ENCODE measurements at regions not wholly inside any gene's neighbourhood (a gene's known extent, or its start where the extent isn't known, plus 50 kb on each side); places are given as distances from the start of the nearest gene placed in this dataset.
"Not testable (repeated sequence)": the region's sequence is repeated elsewhere in the genome, so short reads cannot be mapped to it uniquely, and the experiment has no call there.

DNA sequence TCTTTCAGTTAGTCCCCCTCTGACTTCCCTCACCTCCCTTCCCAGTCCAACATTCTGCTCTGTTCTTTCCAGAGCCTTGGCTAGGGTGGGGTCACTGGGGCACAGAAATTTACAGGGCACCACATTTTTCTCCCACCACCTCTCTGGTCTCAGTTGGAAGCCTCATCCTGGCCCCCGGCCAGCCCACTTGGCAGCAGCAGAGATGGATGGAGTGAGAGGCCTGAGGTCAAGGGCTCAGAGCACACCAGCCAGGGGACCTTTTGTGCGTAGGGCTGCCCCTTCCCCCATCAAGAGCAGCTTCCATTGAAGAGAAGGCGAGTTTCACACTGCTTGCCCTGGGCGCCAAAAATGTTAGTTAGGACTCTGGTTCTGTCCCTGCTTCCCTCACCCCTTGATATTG is 230.9 kb downstream of the SOX3 start:
- no peak overlapping the region for H3K4me3 ChIP-seq (ENCODE audit: low read depth in 1 of 2, low read length in 2 of 2)
- H3K36me3 ChIP-seq (ENCODE audit: control insufficient read depth in 1 of 2, insufficient read depth in 2 of 2, low read length in 2 of 2) = no peaks in the 10 kb centered on the region
- H3K9ac ChIP-seq (ENCODE audit: low read depth in 1 of 2, low read length in 2 of 2) = no peak overlapping the region

DNA sequence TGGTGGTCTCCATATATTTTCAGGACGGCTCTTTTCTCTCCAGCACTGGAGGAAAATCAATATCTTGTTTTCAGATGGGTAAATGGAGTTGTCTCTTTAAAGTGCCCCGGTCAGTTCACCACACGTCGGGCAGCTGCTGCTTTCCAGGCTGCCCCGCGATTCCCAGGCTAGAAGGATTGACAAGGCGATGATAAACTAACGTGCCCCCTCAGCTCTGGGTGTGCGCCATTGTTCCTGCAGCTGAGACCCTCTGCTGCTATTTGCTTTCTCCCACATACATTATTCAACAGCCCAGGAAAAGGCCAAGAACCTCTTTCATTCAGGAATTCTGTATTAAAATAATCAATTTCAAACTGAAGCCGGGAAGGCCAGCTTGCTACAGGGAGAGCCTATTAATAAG is 254.5 kb downstream of the SOX3 start:
- Histone ChIP-seq H3K9me3 (ENCODE audit: control insufficient read depth in 1 of 2, low read length in 2 of 2) (no peaks in the 10 kb centered on the region), H3K27ac (ENCODE audit: low read depth, low read length) (no peak overlapping the region), H3K9ac (ENCODE audit: low read depth in 1 of 2, low read length in 2 of 2) (no peak overlapping the region), H3K4me3 (ENCODE audit: low read depth in 1 of 2, low read length in 2 of 2) (no peak overlapping the region), H3K27me3 (ENCODE audit: control insufficient read depth in 1 of 2, insufficient read depth in 2 of 2, low read length in 2 of 2) (no peaks in the 10 kb centered on the region), H3K36me3 (ENCODE audit: control insufficient read depth in 1 of 2, insufficient read depth in 2 of 2, low read length in 2 of 2) (no peaks in the 10 kb centered on the region), H3K4me1 (ENCODE audit: control insufficient read depth in 1 of 2, insufficient read depth in 2 of 2, low read length in 2 of 2) (no peaks in the 10 kb centered on the region)

More for the DNA sequence above, 230.9 kb downstream of the SOX3 start:
- no peak overlapping the region for H3K27ac ChIP-seq (ENCODE audit: low read depth, low read length)
- no peaks in the 10 kb centered on the region for H3K9me3 ChIP-seq (ENCODE audit: control insufficient read depth in 1 of 2, low read length in 2 of 2)
- no peaks in the 10 kb centered on the region for H3K27me3 ChIP-seq (ENCODE audit: control insufficient read depth in 1 of 2, insufficient read depth in 2 of 2, low read length in 2 of 2)
- H3K4me1 ChIP-seq (ENCODE audit: control insufficient read depth in 1 of 2, insufficient read depth in 2 of 2, low read length in 2 of 2) = no peaks in the 10 kb centered on the region

DNA sequence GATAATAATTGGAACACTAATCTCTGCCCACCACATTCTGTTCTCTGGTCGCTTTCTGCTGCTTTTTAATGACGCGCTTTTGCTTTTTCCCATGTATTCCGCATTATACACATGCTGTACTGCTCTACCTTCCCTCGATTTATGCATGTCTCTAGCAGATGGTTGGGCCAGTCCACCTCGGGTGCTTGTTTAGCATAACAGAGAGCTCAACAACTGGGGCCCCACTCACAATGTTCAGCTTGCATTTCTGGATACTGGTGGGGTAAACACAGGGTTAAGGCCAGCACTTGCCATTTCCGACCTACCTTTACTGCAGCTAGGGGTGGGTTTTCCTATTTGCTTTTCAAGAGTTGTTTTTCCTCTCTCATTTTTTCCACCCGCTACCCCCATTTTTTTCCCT is 255.8 kb downstream of the SOX3 start:
- H3K4me3 ChIP-seq (ENCODE audit: low read depth in 1 of 2, low read length in 2 of 2) = no peak overlapping the region
- H3K27me3 ChIP-seq (ENCODE audit: control insufficient read depth in 1 of 2, insufficient read depth in 2 of 2, low read length in 2 of 2) = no peaks in the 10 kb centered on the region
- no peak overlapping the region for H3K9ac ChIP-seq (ENCODE audit: low read depth in 1 of 2, low read length in 2 of 2)
- no peaks in the 10 kb centered on the region for H3K9me3 ChIP-seq (ENCODE audit: control insufficient read depth in 1 of 2, low read length in 2 of 2)
- H3K27ac ChIP-seq (ENCODE audit: low read depth, low read length) = no peak overlapping the region
- H3K36me3 ChIP-seq (ENCODE audit: control insufficient read depth in 1 of 2, insufficient read depth in 2 of 2, low read length in 2 of 2) = no peaks in the 10 kb centered on the region
- H3K4me1 ChIP-seq (ENCODE audit: control insufficient read depth in 1 of 2, insufficient read depth in 2 of 2, low read length in 2 of 2) = no peaks in the 10 kb centered on the region

- Histone ChIP-seq H3K4me1 (ENCODE audit: control insufficient read depth in 1 of 2, insufficient read depth in 2 of 2, low read length in 2 of 2) (no peaks in the 10 kb centered on the region), H3K36me3 (ENCODE audit: control insufficient read depth in 1 of 2, insufficient read depth in 2 of 2, low read length in 2 of 2) (no peaks in the 10 kb centered on the region), H3K27me3 (ENCODE audit: control insufficient read depth in 1 of 2, insufficient read depth in 2 of 2, low read length in 2 of 2) (no peaks in the 10 kb centered on the region), H3K9me3 (ENCODE audit: control insufficient read depth in 1 of 2, low read length in 2 of 2) (no peaks in the 10 kb centered on the region), H3K4me3 (ENCODE audit: low read depth in 1 of 2, low read length in 2 of 2) (no peak overlapping the region), H3K27ac (ENCODE audit: low read depth, low read length) (no peak overlapping the region), H3K9ac (ENCODE audit: low read depth in 1 of 2, low read length in 2 of 2) (no peak overlapping the region)
Observed at GRCh38 chrX:140229191-140229590, 263.9 kb upstream of the CXorf66 start.

DNA sequence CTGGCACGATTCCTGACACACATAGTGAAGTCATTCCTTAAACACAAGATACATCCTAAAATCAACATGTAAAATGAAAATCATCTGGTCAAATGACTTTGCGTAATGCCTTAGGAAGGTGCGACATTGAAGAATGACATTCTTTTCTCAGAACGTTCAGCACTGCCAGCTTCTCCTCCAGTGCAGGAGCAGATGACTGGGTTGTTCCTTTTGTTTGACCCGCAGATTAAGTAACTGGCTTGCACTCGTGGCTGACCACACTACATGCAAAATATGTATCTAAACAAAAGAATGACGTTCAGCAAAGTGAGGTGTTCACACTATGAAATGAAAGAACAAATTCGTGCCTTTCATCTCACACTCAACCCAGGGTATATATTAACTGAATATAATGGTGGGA is 260.7 kb upstream of the CXorf66 start:
- H3K36me3 ChIP-seq (ENCODE audit: control insufficient read depth in 1 of 2, insufficient read depth in 2 of 2, low read length in 2 of 2); H3K9ac ChIP-seq (ENCODE audit: low read depth in 1 of 2, low read length in 2 of 2); H3K27ac ChIP-seq (ENCODE audit: low read depth, low read length); H3K9me3 ChIP-seq (ENCODE audit: control insufficient read depth in 1 of 2, low read length in 2 of 2); H3K4me1 ChIP-seq (ENCODE audit: control insufficient read depth in 1 of 2, insufficient read depth in 2 of 2, low read length in 2 of 2); H3K4me3 ChIP-seq (ENCODE audit: low read depth in 1 of 2, low read length in 2 of 2); H3K27me3 ChIP-seq (ENCODE audit: control insufficient read depth in 1 of 2, insufficient read depth in 2 of 2, low read length in 2 of 2): not testable (repeated sequence)

GRCh38 chrX:140215894-140216293 is 250.6 kb upstream of the CXorf66 start:
- H3K36me3 ChIP-seq (ENCODE audit: control insufficient read depth in 1 of 2, insufficient read depth in 2 of 2, low read length in 2 of 2); H3K9ac ChIP-seq (ENCODE audit: low read depth in 1 of 2, low read length in 2 of 2); H3K9me3 ChIP-seq (ENCODE audit: control insufficient read depth in 1 of 2, low read length in 2 of 2); H3K4me3 ChIP-seq (ENCODE audit: low read depth in 1 of 2, low read length in 2 of 2); H3K27me3 ChIP-seq (ENCODE audit: control insufficient read depth in 1 of 2, insufficient read depth in 2 of 2, low read length in 2 of 2); H3K4me1 ChIP-seq (ENCODE audit: control insufficient read depth in 1 of 2, insufficient read depth in 2 of 2, low read length in 2 of 2); H3K27ac ChIP-seq (ENCODE audit: low read depth, low read length): not testable (repeated sequence)

- H3K27me3 ChIP-seq (ENCODE audit: control insufficient read depth in 1 of 2, insufficient read depth in 2 of 2, low read length in 2 of 2); H3K4me1 ChIP-seq (ENCODE audit: control insufficient read depth in 1 of 2, insufficient read depth in 2 of 2, low read length in 2 of 2); H3K36me3 ChIP-seq (ENCODE audit: control insufficient read depth in 1 of 2, insufficient read depth in 2 of 2, low read length in 2 of 2); H3K9ac ChIP-seq (ENCODE audit: low read depth in 1 of 2, low read length in 2 of 2); H3K9me3 ChIP-seq (ENCODE audit: control insufficient read depth in 1 of 2, low read length in 2 of 2); H3K27ac ChIP-seq (ENCODE audit: low read depth, low read length); H3K4me3 ChIP-seq (ENCODE audit: low read depth in 1 of 2, low read length in 2 of 2): not testable (repeated sequence)
Observed at GRCh38 chrX:140214518-140214917, 249.2 kb upstream of the CXorf66 start.

GRCh38 chrX:140206657-140207056 is 241.3 kb upstream of the CXorf66 start:
- Histone ChIP-seq H3K27ac (ENCODE audit: low read depth, low read length) (no peak overlapping the region), H3K9me3 (ENCODE audit: control insufficient read depth in 1 of 2, low read length in 2 of 2) (no peaks in the 10 kb centered on the region), H3K4me1 (ENCODE audit: control insufficient read depth in 1 of 2, insufficient read depth in 2 of 2, low read length in 2 of 2) (no peaks in the 10 kb centered on the region), H3K27me3 (ENCODE audit: control insufficient read depth in 1 of 2, insufficient read depth in 2 of 2, low read length in 2 of 2) (no peaks in the 10 kb centered on the region), H3K4me3 (ENCODE audit: low read depth in 1 of 2, low read length in 2 of 2) (no peak overlapping the region), H3K36me3 (ENCODE audit: control insufficient read depth in 1 of 2, insufficient read depth in 2 of 2, low read length in 2 of 2) (no peaks in the 10 kb centered on the region), H3K9ac (ENCODE audit: low read depth in 1 of 2, low read length in 2 of 2) (no peak overlapping the region)

GRCh38 chrX:140190441-140191108 is 225.3 kb upstream of the CXorf66 start:
- H3K4me1 ChIP-seq (ENCODE audit: control insufficient read depth in 1 of 2, insufficient read depth in 2 of 2, low read length in 2 of 2) = no peaks in the 10 kb centered on the region
- no peaks in the 10 kb centered on the region for H3K27me3 ChIP-seq (ENCODE audit: control insufficient read depth in 1 of 2, insufficient read depth in 2 of 2, low read length in 2 of 2)
- no peak overlapping the region for H3K27ac ChIP-seq (ENCODE audit: low read depth, low read length)
- H3K36me3 ChIP-seq (ENCODE audit: control insufficient read depth in 1 of 2, insufficient read depth in 2 of 2, low read length in 2 of 2) = no peaks in the 10 kb centered on the region
- no peak overlapping the region for H3K4me3 ChIP-seq (ENCODE audit: low read depth in 1 of 2, low read length in 2 of 2)
- H3K9ac ChIP-seq (ENCODE audit: low read depth in 1 of 2, low read length in 2 of 2) = no peak overlapping the region
- no peaks in the 10 kb centered on the region for H3K9me3 ChIP-seq (ENCODE audit: control insufficient read depth in 1 of 2, low read length in 2 of 2)

DNA sequence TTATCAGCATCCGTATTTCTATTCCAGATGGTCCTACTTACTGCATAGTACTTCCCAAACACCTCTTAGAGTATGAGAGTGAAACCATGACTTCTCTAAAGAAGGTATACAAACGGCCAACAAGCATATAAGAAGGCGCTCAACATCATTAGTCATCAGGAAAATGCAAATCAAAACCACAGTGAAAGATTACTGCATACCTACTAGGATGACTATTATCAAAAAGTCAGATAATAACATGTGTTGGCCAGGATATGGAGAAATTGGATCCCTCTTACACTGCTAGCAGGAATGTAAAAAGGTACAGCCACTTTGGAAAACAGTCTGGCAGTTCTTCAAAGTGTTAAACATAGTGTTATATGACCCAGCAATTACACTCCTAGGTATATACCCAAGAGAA is 215.3 kb upstream of the CXorf66 start:
- H3K27me3 ChIP-seq (ENCODE audit: control insufficient read depth in 1 of 2, insufficient read depth in 2 of 2, low read length in 2 of 2) = no peaks in the 10 kb centered on the region
- no peaks in the 10 kb centered on the region for H3K4me1 ChIP-seq (ENCODE audit: control insufficient read depth in 1 of 2, insufficient read depth in 2 of 2, low read length in 2 of 2)
- no peaks in the 10 kb centered on the region for H3K36me3 ChIP-seq (ENCODE audit: control insufficient read depth in 1 of 2, insufficient read depth in 2 of 2, low read length in 2 of 2)
- H3K27ac ChIP-seq (ENCODE audit: low read depth, low read length) = no peak overlapping the region
- no peak overlapping the region for H3K9ac ChIP-seq (ENCODE audit: low read depth in 1 of 2, low read length in 2 of 2)
- H3K9me3 ChIP-seq (ENCODE audit: control insufficient read depth in 1 of 2, low read length in 2 of 2) = no peaks in the 10 kb centered on the region
- H3K4me3 ChIP-seq (ENCODE audit: low read depth in 1 of 2, low read length in 2 of 2) = no peak overlapping the region

- H3K9me3 ChIP-seq (ENCODE audit: control insufficient read depth in 1 of 2, low read length in 2 of 2) = no peaks in the 10 kb centered on the region
- no peaks in the 10 kb centered on the region for H3K4me1 ChIP-seq (ENCODE audit: control insufficient read depth in 1 of 2, insufficient read depth in 2 of 2, low read length in 2 of 2)
- no peaks in the 10 kb centered on the region for H3K36me3 ChIP-seq (ENCODE audit: control insufficient read depth in 1 of 2, insufficient read depth in 2 of 2, low read length in 2 of 2)
- no peak overlapping the region for H3K27ac ChIP-seq (ENCODE audit: low read depth, low read length)
- no peaks in the 10 kb centered on the region for H3K27me3 ChIP-seq (ENCODE audit: control insufficient read depth in 1 of 2, insufficient read depth in 2 of 2, low read length in 2 of 2)
- no peak overlapping the region for H3K4me3 ChIP-seq (ENCODE audit: low read depth in 1 of 2, low read length in 2 of 2)
- no peak overlapping the region for H3K9ac ChIP-seq (ENCODE audit: low read depth in 1 of 2, low read length in 2 of 2)
Observed at GRCh38 chrX:140177821-140178220, 212.5 kb upstream of the CXorf66 start.

Data from duodenal mucosa (tissue), 2 donors.